HK-2 (cell line): ENCODE measurements at regions not wholly inside any gene's neighbourhood (a gene's known extent, or its start where the extent isn't known, plus 50 kb on each side); places are given as distances from the start of the nearest gene placed in this dataset.

Source experiments
- DNase-seq: peaks from one replicate; pipeline ENCODE4 v3.0.0-alpha.2; 2018; ENCODE audit not compliant: unreplicated experiment

DNA sequence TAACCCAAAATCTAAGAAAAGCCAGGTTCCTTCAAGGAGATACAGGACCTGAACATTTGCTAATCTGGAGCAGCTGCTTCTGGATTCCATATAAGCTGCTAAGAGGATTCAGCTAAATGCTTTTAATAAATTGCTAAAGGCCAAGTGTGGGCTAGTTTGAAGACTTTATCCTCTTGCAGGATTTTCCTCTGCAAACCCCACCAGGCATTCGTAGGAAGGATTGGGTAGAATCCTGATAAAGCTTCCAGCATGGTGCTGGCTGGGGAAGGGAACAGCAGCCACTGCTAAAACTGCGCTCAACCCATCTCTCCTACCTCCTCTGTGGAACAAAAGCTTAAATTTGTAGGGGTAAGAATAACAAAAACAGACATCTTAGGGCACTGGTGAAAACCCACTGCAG, 61.3 kb upstream of the TAB3 start:
- DNase-seq = no peak

DNA sequence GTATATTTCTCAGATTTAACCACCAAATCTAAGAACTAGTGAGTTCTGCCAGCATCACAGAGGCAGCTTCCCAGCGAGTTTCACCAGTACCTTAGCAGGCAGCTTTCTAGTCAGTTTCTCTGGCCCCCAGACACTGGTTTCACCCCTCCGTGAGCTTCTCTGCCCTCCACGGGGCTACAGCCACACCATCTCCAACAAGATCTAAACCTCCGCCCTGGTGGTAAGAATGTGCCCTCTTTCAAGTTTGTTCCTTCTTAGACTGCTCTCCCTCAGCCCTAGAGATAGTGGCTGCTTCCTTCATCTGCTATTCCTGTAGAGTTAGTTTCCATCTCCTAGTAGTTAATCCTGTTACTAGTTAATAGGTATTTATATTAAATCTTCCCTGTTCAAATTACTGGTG, 60.5 kb upstream of the TAB3 start:
- no peak for DNase-seq

DNA sequence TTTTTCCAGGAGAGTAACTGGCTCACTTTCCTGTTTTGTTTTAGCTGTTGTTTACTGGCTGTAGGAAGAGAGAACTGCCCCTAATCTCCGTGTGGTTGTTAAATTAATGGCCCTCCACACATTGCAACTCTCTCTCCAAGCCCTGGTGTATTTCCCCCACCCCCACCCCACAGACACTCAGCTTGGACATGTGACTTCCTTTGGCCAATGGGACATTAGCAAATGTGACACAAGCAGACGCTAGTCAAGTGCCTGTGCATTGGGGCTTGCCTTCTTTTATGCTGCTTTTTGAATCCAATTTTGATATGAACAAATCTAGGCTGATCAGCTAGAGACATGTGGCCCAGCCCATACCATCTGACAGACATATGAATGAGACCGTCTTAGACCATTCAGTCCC, 59.6 kb upstream of the TAB3 start:
- DNase-seq = no peak

DNA sequence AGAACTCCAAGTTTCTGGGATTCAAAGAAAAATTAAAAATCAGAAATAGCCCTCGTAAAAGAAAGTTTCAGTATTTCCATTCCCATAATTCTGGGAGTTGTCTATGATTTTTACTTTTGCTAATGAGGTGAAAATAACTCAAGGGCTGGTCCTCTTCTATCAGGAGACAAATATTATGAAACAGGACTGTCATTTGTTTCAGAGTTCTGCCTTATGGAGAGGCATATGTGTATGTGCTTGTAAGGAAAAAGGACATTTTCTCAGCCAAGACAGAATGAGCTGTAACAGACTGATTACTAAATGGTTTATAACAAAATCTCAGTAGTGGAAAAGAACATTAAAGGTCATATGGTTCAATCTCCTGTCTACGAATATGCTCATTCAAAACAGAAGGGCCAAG, 59.0 kb upstream of the TAB3 start:
- DNase-seq = no peak

DNA sequence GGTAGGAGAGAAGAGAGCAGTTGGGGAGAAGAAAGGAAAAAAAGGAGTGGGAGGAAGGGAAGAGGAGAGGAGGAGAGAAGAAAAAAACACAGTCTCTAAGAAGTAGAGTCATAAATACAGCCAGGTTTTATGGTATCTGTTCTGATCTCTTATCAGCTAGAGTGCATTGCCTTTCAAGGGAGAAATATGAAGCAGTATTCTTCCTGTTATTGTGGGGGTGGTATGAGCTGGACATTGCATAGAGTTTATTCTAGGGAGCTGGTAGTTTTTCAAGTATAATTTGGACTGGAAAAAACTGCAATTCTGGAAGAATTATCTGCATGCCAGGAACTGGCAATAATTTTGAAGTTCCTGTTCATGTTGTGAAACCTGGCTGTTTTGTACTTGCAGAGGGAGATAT, 54.9 kb upstream of the TAB3 start:
- no peak for DNase-seq

DNA sequence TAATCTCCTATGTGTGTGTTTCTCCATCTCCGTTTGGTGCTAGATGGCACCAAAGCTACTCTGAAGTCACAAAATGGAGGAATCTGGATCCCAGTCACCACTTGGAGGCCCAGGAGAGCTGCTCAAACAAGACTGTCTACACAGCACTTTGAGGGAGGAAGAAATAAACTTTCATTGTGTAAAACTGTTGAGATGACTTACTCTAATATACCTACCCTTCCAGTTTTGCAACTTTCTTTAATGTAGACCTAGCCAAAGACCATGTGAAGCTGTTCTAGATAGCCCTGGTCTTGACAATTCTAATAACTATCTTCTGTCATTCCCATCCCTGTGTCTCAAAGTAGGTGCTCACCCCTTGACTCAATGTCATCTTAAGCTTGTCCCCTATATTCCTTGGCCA, 52.8 kb upstream of the TAB3 start:
- DNase-seq = no peak

DNA sequence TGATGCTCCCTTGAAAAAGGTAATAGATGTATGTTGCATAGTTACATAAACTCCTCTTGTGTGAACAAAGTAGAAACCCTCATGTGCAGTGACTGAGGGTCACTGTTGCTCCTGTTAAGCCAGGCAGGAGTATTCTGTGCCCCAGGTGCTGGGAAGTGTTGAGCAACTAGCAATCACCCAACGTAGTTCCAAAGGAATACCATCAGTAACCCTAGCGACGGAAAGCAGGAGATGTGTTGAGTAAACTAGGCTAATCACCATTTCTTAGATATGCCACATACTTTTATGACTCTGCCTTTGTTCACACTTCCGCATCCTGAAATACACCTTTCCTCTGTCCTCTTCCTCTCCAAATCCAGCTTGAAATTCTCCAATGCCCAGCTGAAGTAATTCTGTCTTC, 50.9 kb upstream of the TAB3 start:
- DNase-seq = no peak
